CD4-positive, alpha-beta memory T cell (primary cell): ENCODE measurements at regions not wholly inside any gene's neighbourhood (a gene's known extent, or its start where the extent isn't known, plus 50 kb on each side); places are given as distances from the start of the nearest gene placed in this dataset.

ENCODE experiments used
- CTCF ChIA-PET: fragments of 350-600 bp; sonication (Branson Sonifier 250); formaldehyde crosslinking; loops from one replicate; lab custom pipeline; 2021; ENCODE audit warnings: inconsistent platforms; ENCODE audit not compliant: partially characterized antibody; lab: Charles Lee
- POLR2A ChIA-PET: fragments of 350-600 bp; sonication (Branson Sonifier 250); formaldehyde crosslinking; loops from one replicate; lab custom pipeline; 2021; ENCODE audit not compliant: partially characterized antibody; lab: Charles Lee
- DNase-seq, 5 donors: peaks; one replicate each; pipeline versions ENCODE4 v3.0.0 to v3.0.0-alpha.2; 2020 to 2022; ENCODE audit warnings: mixed read lengths in 1 of 5
- H3K27ac ChIP-seq: one replicate; pipeline ENCODE4 v1.7.0; 2013; ENCODE audit warnings: low read depth, low read length
- H3K27me3 ChIP-seq: 2 replicates; pipeline ENCODE4 v1.7.0; 2013; ENCODE audit warnings: mild to moderate bottlenecking, low read length, moderate library complexity; ENCODE audit not compliant: insufficient read depth
- H3K36me3 ChIP-seq: 2 replicates; pipeline ENCODE4 v1.7.0; 2013; ENCODE audit warnings: mild to moderate bottlenecking, low read length, moderate library complexity; ENCODE audit not compliant: insufficient read depth
- H3K4me1 ChIP-seq: 2 replicates; pipeline ENCODE4 v1.7.0; 2013; ENCODE audit warnings: mild to moderate bottlenecking, low read length, moderate library complexity; ENCODE audit not compliant: insufficient read depth
- H3K4me3 ChIP-seq, 2 donors: one replicate each; pipeline ENCODE4 v1.7.0; 2013; ENCODE audit warnings: low read length in 2 of 2, mild to moderate bottlenecking in 1 of 2
- H3K9me3 ChIP-seq, 2 donors: one replicate each; pipeline ENCODE4 v1.7.0; 2013; ENCODE audit warnings: low read length in 2 of 2, control low read depth in 1 of 2; ENCODE audit not compliant: control insufficient read depth in 1 of 2
- H3K27ac Mint-ChIP-seq, 7 donors: one replicate each; pipeline ENCODE4 v1.8.0; 2020 to 2021; ENCODE audit warnings: mixed read lengths in 7 of 7, mild to moderate bottlenecking in 6 of 7, inconsistent platforms in 3 of 7, moderate library complexity in 3 of 7
- H3K27me3 Mint-ChIP-seq, 2 donors: one replicate each; pipeline ENCODE4 v1.8.0; 2020 to 2021; ENCODE audit warnings: mixed read lengths in 2 of 2
- H3K36me3 Mint-ChIP-seq, 2 donors: one replicate each; pipeline ENCODE4 v1.8.0; 2020 to 2021; ENCODE audit warnings: mixed read lengths in 2 of 2, inconsistent platforms in 1 of 2, mild to moderate bottlenecking in 1 of 2
- H3K4me1 Mint-ChIP-seq, 4 donors: one replicate each; pipeline ENCODE4 v1.8.0; 2020 to 2021; ENCODE audit warnings: mixed read lengths in 4 of 4, mild to moderate bottlenecking in 1 of 4
- H3K4me3 Mint-ChIP-seq, 8 donors: one replicate each; pipeline ENCODE4 v1.8.0; 2020 to 2021; ENCODE audit warnings: mixed read lengths in 8 of 8, mild to moderate bottlenecking in 7 of 8, moderate library complexity in 6 of 8, inconsistent platforms in 3 of 8
- H3K9me3 Mint-ChIP-seq, 8 donors: one replicate each; pipeline ENCODE4 v1.8.0; 2020 to 2021; ENCODE audit warnings: mixed read lengths in 8 of 8, mild to moderate bottlenecking in 5 of 8, inconsistent platforms in 3 of 8, moderate library complexity in 1 of 8
- intact Hi-C: fragments of 100-400 bp; cut with micrococcal nuclease; formaldehyde crosslinking; loops from one replicate; pipeline ENCODE4 v1.15.1; 2023

DNA sequence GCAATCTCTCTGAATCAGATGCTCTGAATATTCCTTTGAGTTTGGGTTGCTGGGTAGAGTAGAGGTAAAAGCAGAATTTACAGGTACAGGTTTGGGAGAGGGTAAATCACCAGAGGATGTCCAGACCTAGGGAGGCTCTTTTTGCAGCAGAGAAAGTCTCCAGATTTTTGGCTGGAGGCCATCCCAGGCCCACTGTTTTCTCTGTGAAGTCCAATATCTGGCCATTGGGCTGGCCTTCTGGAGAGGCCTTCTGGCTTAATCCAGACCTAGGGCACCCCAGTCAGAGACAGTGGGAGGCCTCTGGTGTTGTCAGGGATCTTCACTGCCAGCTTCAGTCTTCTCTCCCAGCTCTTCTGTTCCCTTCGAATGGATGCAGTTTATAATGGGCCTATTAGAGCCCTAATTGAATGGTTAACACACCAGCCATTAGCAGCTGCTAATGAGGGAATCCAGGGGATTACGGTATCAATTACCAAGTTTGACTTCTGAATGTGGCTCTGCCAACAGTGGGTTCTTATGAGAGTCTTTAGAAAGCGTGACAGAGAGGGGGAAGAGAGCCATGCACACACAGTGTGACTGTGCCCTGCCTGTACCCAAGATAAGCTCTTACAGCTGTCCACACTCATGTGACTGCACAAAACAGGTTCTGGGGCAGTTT is 183.1 kb downstream of the EMP1 start:
- peaks cover 4 to 8% of the 10 kb centered on the region in 2 donors for H3K27me3 Mint-ChIP-seq
- H3K27me3 ChIP-seq, result no peaks in the 10 kb centered on the region
- H3K27ac ChIP-seq, result no peak overlapping the region
- H3K4me1 ChIP-seq, result no peaks in the 10 kb centered on the region
- peaks cover 0 to 1% (median 0%) of the 10 kb centered on the region in 8 donors for H3K9me3 Mint-ChIP-seq
- H3K36me3 Mint-ChIP-seq, result no peaks in the 10 kb centered on the region
- ChIA-PET CTCF (no interaction called here), POLR2A (no interaction called here)
- H3K9me3 ChIP-seq, result no peaks in the 10 kb centered on the region
- no peak for DNase-seq
- H3K4me1 Mint-ChIP-seq, result no peaks in the 10 kb centered on the region
- H3K4me3 ChIP-seq, result no peak overlapping the region
- no peak overlapping the region for H3K4me3 Mint-ChIP-seq
- no peaks in the 10 kb centered on the region for H3K36me3 ChIP-seq
- intact Hi-C loops, result no loop called here
- H3K27ac Mint-ChIP-seq, result no peak overlapping the region

GRCh38 chr12:13377698-13378097 is 181.2 kb downstream of the EMP1 start:
- H3K4me3 ChIP-seq, result no peak overlapping the region
- Mint-ChIP-seq H3K4me1 (no peaks in the 10 kb centered on the region), H3K27ac (no peak overlapping the region), H3K27me3 (peaks cover 1 to 6% of the 10 kb centered on the region in 2 donors), H3K4me3 (no peak overlapping the region), H3K9me3 (peaks cover 0 to 1% (median 0%) of the 10 kb centered on the region in 8 donors), H3K36me3 (no peaks in the 10 kb centered on the region)
- no peaks in the 10 kb centered on the region for H3K27me3 ChIP-seq
- intact Hi-C loops, result no loop called here
- ChIA-PET CTCF (interaction anchor here (0.7 to 2.0 kb wide), 2 partner anchors 16 to 36 kb away, joined by 3 to 11 read pairs; no protein-coding TSS in a partner anchor), POLR2A (no interaction called here)
- no peaks in the 10 kb centered on the region for H3K36me3 ChIP-seq
- H3K4me1 ChIP-seq, result no peaks in the 10 kb centered on the region
- H3K9me3 ChIP-seq, result no peaks in the 10 kb centered on the region
- no peak overlapping the region for H3K27ac ChIP-seq
- no peak for DNase-seq

DNA sequence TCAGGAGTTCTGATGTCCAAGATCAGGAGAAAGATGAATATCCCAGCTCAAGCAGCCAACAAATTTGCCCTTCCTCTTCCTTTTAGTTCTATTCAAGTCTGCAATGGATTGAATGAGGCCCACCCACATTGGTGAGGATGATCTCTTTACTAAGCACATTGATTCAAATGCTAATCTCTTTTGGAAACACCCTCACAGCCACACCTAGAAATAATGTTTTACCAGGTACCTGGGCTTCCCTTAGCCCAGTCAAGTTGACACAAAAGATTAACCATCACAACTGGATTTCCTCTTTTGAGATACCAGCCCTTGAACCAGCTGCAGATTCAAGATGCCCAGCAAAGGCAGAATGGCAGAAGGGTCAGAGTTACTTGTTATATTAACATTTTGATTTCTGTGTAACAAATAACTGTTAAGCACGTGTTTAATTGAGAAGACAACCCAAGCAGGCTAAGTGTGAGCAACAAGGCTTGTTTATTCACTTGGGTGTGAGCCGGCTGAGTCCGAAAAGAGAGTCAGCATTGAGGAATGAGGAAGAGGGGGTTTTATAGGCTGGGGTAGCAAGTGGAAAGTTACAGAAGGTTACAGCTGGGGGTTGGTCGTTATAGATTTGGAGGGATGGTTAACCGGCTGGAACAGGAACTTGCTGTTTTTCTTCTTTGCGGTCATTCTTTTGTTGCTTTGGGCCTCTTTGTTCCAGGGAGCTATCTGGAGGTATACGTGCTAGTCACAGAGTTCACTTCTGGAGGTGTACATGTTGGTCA is 180.3 kb downstream of the EMP1 start:
- Histone ChIP-seq H3K4me3 (no peak overlapping the region), H3K4me1 (no peaks in the 10 kb centered on the region), H3K9me3 (no peaks in the 10 kb centered on the region), H3K27ac (no peak overlapping the region), H3K27me3 (no peaks in the 10 kb centered on the region), H3K36me3 (no peaks in the 10 kb centered on the region)
- POLR2A ChIA-PET, result no interaction called here
- H3K27ac Mint-ChIP-seq, result no peak overlapping the region
- peaks cover 0 to 6% of the 10 kb centered on the region in 2 donors for H3K27me3 Mint-ChIP-seq
- intact Hi-C loops, result no loop called here
- H3K9me3 Mint-ChIP-seq, result peaks cover 0 to 1% (median 0%) of the 10 kb centered on the region in 8 donors
- CTCF ChIA-PET, result interaction anchor here (1.4 to 2.0 kb wide), 2 partner anchors 15 kb away, joined by 5 to 11 read pairs; no protein-coding TSS in a partner anchor
- DNase-seq, result no peak
- no peaks in the 10 kb centered on the region for H3K36me3 Mint-ChIP-seq
- no peaks in the 10 kb centered on the region for H3K4me1 Mint-ChIP-seq
- no peak overlapping the region for H3K4me3 Mint-ChIP-seq

DNA sequence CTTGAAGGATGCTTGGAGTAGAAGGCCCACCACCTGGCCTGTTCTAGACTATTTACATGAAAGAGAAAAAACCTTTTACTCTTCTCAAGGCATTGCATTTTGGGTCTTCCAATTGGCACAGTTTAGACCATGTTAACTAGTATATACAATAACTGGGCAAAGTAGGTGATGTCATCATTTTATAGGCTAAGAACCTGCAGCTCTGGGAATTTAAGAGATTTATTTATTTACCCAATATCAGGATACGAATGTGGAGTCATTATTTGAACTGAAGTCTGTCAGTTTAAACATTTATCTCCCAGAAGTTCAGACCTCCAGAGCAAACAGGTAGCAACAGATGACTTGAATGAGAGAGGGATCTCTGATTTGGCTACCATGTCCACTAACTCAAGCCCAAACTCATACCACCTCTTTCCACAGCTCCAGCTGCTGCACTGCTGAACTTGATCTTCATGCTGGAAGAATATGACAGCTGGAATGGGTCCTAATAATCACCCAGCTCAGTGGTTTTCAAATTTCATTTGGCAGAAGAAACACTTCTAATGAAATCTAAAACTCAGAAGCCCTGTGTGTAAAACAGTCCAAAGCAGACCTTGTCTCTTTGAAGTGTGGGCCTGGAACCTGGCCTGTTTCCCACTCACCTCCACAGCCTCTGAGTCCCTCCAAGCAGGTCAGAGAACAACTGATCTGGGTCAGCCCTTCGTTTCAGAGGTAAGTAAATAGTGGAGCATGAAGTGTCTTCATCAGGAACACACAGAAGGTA is 179.2 kb downstream of the EMP1 start:
- no peaks in the 10 kb centered on the region for H3K36me3 ChIP-seq
- ChIA-PET CTCF (interaction anchor here (1.4 kb wide), 1 partner anchor 14 kb away, joined by 5 read pairs; no protein-coding TSS in a partner anchor), POLR2A (no interaction called here)
- Mint-ChIP-seq H3K27me3 (peaks cover 0 to 4% of the 10 kb centered on the region in 2 donors), H3K4me3 (no peak overlapping the region), H3K36me3 (no peaks in the 10 kb centered on the region), H3K9me3 (peaks cover 0 to 1% (median 0%) of the 10 kb centered on the region in 8 donors), H3K4me1 (no peaks in the 10 kb centered on the region), H3K27ac (no peak overlapping the region)
- H3K9me3 ChIP-seq, result no peaks in the 10 kb centered on the region
- no peak for DNase-seq
- H3K27me3 ChIP-seq, result no peaks in the 10 kb centered on the region
- H3K4me3 ChIP-seq, result no peak overlapping the region
- intact Hi-C loops, result no loop called here
- H3K27ac ChIP-seq, result no peak overlapping the region
- H3K4me1 ChIP-seq, result no peaks in the 10 kb centered on the region

DNA sequence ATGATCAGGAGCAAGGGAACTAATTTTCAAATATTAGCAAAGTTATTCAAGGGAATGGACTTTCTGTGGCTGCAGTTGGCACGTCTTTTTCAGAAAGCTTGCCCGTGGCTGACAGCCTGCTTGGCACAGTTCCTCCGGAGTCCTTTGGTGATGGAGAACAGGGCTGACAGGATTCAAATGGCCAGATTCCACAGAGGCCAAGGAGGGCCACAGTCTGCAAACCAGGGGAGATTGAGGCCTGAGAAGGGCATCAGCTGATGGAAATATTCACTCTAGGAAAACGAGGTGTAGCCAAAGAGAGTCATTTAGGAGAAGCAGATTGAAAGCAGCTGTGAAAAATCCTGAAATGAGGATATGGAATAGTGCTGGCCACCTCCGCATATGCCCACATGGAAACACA is 178.3 kb downstream of the EMP1 start:
- H3K9me3 ChIP-seq, result no peaks in the 10 kb centered on the region
- no peak overlapping the region for H3K27ac ChIP-seq
- H3K4me3 Mint-ChIP-seq, result no peak overlapping the region
- ChIA-PET POLR2A (no interaction called here), CTCF (no interaction called here)
- intact Hi-C loops, result no loop called here
- no peaks in the 10 kb centered on the region for H3K4me1 Mint-ChIP-seq
- no peak for DNase-seq
- no peaks in the 10 kb centered on the region for H3K36me3 Mint-ChIP-seq
- H3K4me1 ChIP-seq, result no peaks in the 10 kb centered on the region
- no peak overlapping the region for H3K4me3 ChIP-seq
- no peaks in the 10 kb centered on the region for H3K27me3 ChIP-seq
- H3K9me3 Mint-ChIP-seq, result peaks cover 0 to 1% (median 0%) of the 10 kb centered on the region in 8 donors
- H3K36me3 ChIP-seq, result no peaks in the 10 kb centered on the region
- H3K27ac Mint-ChIP-seq, result no peak overlapping the region
- peaks cover 0 to 7% of the 10 kb centered on the region in 2 donors for H3K27me3 Mint-ChIP-seq

- ChIA-PET CTCF (no interaction called here), POLR2A (no interaction called here)
- Histone ChIP-seq H3K27me3 (no peaks in the 10 kb centered on the region), H3K4me1 (no peaks in the 10 kb centered on the region), H3K4me3 (no peak overlapping the region), H3K9me3 (no peaks in the 10 kb centered on the region), H3K36me3 (no peaks in the 10 kb centered on the region), H3K27ac (no peak overlapping the region)
- DNase-seq, result no peak
- Mint-ChIP-seq H3K9me3 (peaks cover 0 to 1% (median 0%) of the 10 kb centered on the region in 8 donors), H3K36me3 (no peaks in the 10 kb centered on the region), H3K27ac (no peak overlapping the region), H3K4me1 (no peaks in the 10 kb centered on the region), H3K4me3 (no peak overlapping the region), H3K27me3 (peaks cover 0 to 7% of the 10 kb centered on the region in 2 donors)
- intact Hi-C loops, result no loop called here
These were observed 177.3 kb downstream of the EMP1 start for GRCh38 chr12:13373803-13374202.

DNA sequence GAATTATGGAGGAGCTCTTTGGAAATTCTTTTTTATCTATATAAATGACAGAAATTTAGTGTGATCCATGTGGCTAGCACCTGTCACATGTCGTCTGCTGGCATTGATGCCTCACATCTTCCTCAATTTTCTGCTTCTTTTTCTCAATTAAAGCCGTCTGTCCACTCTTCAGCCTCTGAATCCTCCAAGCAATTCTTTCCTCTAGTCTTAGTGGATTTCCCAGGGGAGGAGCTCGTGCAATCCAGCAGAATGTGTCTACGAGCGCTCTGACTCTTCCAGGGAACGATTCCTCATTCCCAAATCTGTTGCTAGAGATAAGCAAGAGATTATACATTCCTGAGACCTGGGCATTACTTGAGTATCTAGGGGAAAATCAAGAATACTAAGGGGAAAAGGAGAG is 176.6 kb downstream of the EMP1 start:
- Histone ChIP-seq H3K4me1 (no peaks in the 10 kb centered on the region), H3K4me3 (no peak overlapping the region), H3K27ac (no peak overlapping the region), H3K36me3 (no peaks in the 10 kb centered on the region), H3K9me3 (no peaks in the 10 kb centered on the region), H3K27me3 (no peaks in the 10 kb centered on the region)
- intact Hi-C loops, result no loop called here
- no peak overlapping the region for H3K27ac Mint-ChIP-seq
- no peaks in the 10 kb centered on the region for H3K36me3 Mint-ChIP-seq
- ChIA-PET CTCF (interaction anchor here (2.9 kb wide), 1 partner anchor 11 kb away, joined by 22 read pairs; no protein-coding TSS in a partner anchor), POLR2A (no interaction called here)
- H3K4me1 Mint-ChIP-seq, result no peaks in the 10 kb centered on the region
- no peak for DNase-seq
- no peak overlapping the region for H3K4me3 Mint-ChIP-seq
- H3K27me3 Mint-ChIP-seq, result peaks cover 0 to 7% of the 10 kb centered on the region in 2 donors
- peaks cover 0 to 1% (median 0%) of the 10 kb centered on the region in 8 donors for H3K9me3 Mint-ChIP-seq
